Neural progenitor cell (in vitro differentiated cells): ENCODE measurements at regions not wholly inside any gene's neighbourhood (a gene's known extent, or its start where the extent isn't known, plus 50 kb on each side); places are given as distances from the start of the nearest gene placed in this dataset.

Experiments used
- EZH2 ChIP-seq: fragments of 200-600 bp; sonication (generic); IDR thresholded peaks from 2 replicates; pipeline ENCODE4 v1.6.1; 2017; ENCODE audit warnings: antibody characterized with exemption, mild to moderate bottlenecking, moderate library complexity
- EZH2phosphoT487 ChIP-seq: fragments of 200-600 bp; sonication (generic); IDR thresholded peaks from 2 replicates; pipeline ENCODE4 v1.6.1; 2017; ENCODE audit warnings: antibody characterized with exemption
- TF ChIP-seq, protein P1 (sequence below): fragments of 200-600 bp; sonication (generic); IDR thresholded peaks from 2 replicates; pipeline ENCODE4 v1.5.1; 2017; ENCODE audit warnings: antibody characterized with exemption, mild to moderate bottlenecking

GRCh38 chr2:195106681-195107380 is 550.2 kb upstream of the SLC39A10 start:
- TF ChIP-seq, protein P1, sequence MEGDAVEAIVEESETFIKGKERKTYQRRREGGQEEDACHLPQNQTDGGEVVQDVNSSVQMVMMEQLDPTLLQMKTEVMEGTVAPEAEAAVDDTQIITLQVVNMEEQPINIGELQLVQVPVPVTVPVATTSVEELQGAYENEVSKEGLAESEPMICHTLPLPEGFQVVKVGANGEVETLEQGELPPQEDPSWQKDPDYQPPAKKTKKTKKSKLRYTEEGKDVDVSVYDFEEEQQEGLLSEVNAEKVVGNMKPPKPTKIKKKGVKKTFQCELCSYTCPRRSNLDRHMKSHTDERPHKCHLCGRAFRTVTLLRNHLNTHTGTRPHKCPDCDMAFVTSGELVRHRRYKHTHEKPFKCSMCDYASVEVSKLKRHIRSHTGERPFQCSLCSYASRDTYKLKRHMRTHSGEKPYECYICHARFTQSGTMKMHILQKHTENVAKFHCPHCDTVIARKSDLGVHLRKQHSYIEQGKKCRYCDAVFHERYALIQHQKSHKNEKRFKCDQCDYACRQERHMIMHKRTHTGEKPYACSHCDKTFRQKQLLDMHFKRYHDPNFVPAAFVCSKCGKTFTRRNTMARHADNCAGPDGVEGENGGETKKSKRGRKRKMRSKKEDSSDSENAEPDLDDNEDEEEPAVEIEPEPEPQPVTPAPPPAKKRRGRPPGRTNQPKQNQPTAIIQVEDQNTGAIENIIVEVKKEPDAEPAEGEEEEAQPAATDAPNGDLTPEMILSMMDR, result no peak
- TF ChIP-seq EZH2 (no peak), EZH2phosphoT487 (no peak)
